ENCODE measurements at regions not wholly inside any gene's neighbourhood (a gene's known extent, or its start where the extent isn't known, plus 50 kb on each side); places are given as distances from the start of the nearest gene placed in this dataset.

DNA sequence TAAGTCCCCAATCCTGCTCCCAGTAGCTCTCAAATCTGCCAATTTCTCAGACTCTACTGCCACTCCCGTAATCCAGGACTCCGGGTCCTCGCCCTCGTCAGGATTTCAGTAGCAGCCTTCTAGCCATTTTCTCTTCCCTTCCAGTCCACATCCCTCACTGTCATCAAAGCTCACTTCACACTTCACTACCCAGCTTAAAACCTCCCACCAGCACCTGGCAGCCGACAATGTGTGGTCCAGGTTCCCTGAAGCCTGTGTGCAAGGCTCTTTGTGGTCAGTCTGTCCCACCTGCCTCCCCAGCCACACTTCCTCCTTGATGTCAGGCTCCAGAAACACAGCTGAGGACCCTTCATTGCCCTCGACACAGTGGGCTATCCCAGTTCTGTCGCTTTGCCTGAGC, 304.5 kb upstream of the ROPN1 start:
- TF ChIP-seq CTCF (IDR thresholded peaks at IDR 0.05) (no peak), POLR2A (IDR thresholded peaks at IDR 0.05) (no peak)

All from right lobe of liver (tissue), 4 donors.